ENCODE measurements at regions not wholly inside any gene's neighbourhood (a gene's known extent, or its start where the extent isn't known, plus 50 kb on each side); places are given as distances from the start of the nearest gene placed in this dataset.

- CTCF ChIA-PET (ENCODE audit: partially characterized antibody), result interaction anchor here (0.9 to 3.1 kb wide), 5 partner anchors 8 to 98 kb away, joined by 3 to 14 read pairs (median 5); no protein-coding TSS in a partner anchor
- no peak overlapping the region for H3K4me2 ChIP-seq (ENCODE audit: insufficient read depth in 1 of 2, low read depth in 2 of 2, low read length in 2 of 2)
Measured at GRCh38 chr3:56916716-56917360, 115.1 kb upstream of the ARHGEF3 start.

More at GRCh38 chr3:56916716-56917360, 115.1 kb upstream of the ARHGEF3 start:
- H3K23ac ChIP-seq (ENCODE audit: insufficient read length), result no peak overlapping the region
- H4K5ac ChIP-seq (ENCODE audit: insufficient read length, low read depth, low read length), result no peak overlapping the region
- H2BK12ac ChIP-seq (ENCODE audit: low read depth, low read length), result no peak overlapping the region
- FAIRE-seq (no peak), DNase-seq (ENCODE audit: low read depth in 1 of 2, low spot score in 2 of 2) (no peak)
- H2BK5ac ChIP-seq (ENCODE audit: low read depth, low read length), result no peak overlapping the region
- POLR2A ChIA-PET (ENCODE audit: partially characterized antibody), result interaction anchor here (1.0 kb wide), 1 partner anchor 11 kb away, joined by 4 read pairs; no protein-coding TSS in a partner anchor
- H3K9ac ChIP-seq (replicated peaks in 1 of 4; ENCODE audit: extremely low read depth in 1 of 4, low read depth in 3 of 4, low read length in 3 of 4), result no peak overlapping the region
- no peak overlapping the region for H3K18ac ChIP-seq (ENCODE audit: extremely low read depth, low read length)
- no peaks in the 10 kb centered on the region; a peak in 1 of 7 replicates for H3K27me3 ChIP-seq (replicated peaks in 1 of 4; ENCODE audit: control insufficient read depth in 3 of 4, extremely low read depth in 1 of 4, insufficient read depth in 3 of 4, low read length in 3 of 4)
- H2BK15ac ChIP-seq (ENCODE audit: low read length), result no peak overlapping the region
- H4K91ac ChIP-seq (replicated peaks; ENCODE audit: insufficient read length, low read length), result no peak overlapping the region
- peaks cover 5 to 9% (median 7%) of the 10 kb centered on the region in 4 experiments; a peak in 6 of 7 replicates for H3K4me1 ChIP-seq (replicated peaks in 1 of 4; ENCODE audit: control insufficient read depth in 3 of 4, insufficient read depth in 4 of 4, low read length in 3 of 4)
- H2BK20ac ChIP-seq (ENCODE audit: low read length), result no peak overlapping the region
- no peaks in the 10 kb centered on the region for H3K23me2 ChIP-seq (ENCODE audit: low read depth, low read length)
- no peaks in the 10 kb centered on the region for H3K9me3 ChIP-seq (ENCODE audit: insufficient read depth in 2 of 2, low read depth in 1 of 2, low read length in 1 of 2)
- 81% methylated on average over 4 of the region's 4 CpGs; no CpG with 5 or more reads in 1 of the 2 experiments for WGBS, 2 experiments (ENCODE audit: extremely low coverage in 1 of 2, insufficient coverage in 1 of 2, insufficient read length in 1 of 2, insufficient replicate concordance in 2 of 2, low coverage in 1 of 2, low lambda C conversion rate in 2 of 2, missing lambda C conversion rate in 1 of 2)
- H4K8ac ChIP-seq (ENCODE audit: extremely low read depth, insufficient read depth, low read length), result no peak overlapping the region
- no peaks in the 10 kb centered on the region for H3K79me2 ChIP-seq (ENCODE audit: control insufficient read depth in 1 of 2, insufficient read depth in 2 of 2, low read length in 2 of 2)
- no peak for TF ChIP-seq SUZ12 (IDR thresholded peaks at IDR 0.05; ENCODE audit: low read length)
- TF ChIP-seq TBP (IDR thresholded peaks at IDR 0.05; ENCODE audit: low read depth, low read length), result no peak
- no peak for TF ChIP-seq HDAC2 (IDR thresholded peaks at IDR 0.05; ENCODE audit: borderline replicate concordance in 1 of 2, low read depth in 2 of 2, low read length in 2 of 2)
- TF ChIP-seq POLR2A (IDR thresholded peaks at IDR 0.05; ENCODE audit: control extremely low read depth in 1 of 2, low read depth in 2 of 2, low read length in 2 of 2), result no peak
- no peak for TF ChIP-seq SP1 (IDR thresholded peaks at IDR 0.05; ENCODE audit: low read depth, low read length)
- no peak for TF ChIP-seq FOSL1 (IDR thresholded peaks at IDR 0.05; ENCODE audit: insufficient read depth, low read depth, low read length)
- no peak for TF ChIP-seq MAX (IDR thresholded peaks at IDR 0.05)
- no peak for TF ChIP-seq BCL11A (IDR thresholded peaks at IDR 0.05; ENCODE audit: low read depth in 2 of 2, low read length in 2 of 2)
- TF ChIP-seq KDM5A (IDR thresholded peaks at IDR 0.05; ENCODE audit: low read length), result no peak
- TF ChIP-seq TCF12 (IDR thresholded peaks at IDR 0.05; ENCODE audit: low read depth, low read length), result no peak
- TF ChIP-seq SAP30 (IDR thresholded peaks at IDR 0.05; ENCODE audit: insufficient read depth, insufficient replicate concordance, low read length), result no peak
- H3K4ac ChIP-seq (replicated peaks; ENCODE audit: insufficient read length, low read depth, low read length), result peak overlapping the region; percentile 32
- no peak overlapping the region for H3K56ac ChIP-seq (replicated peaks; ENCODE audit: insufficient read length, low read depth, low read length)
- H3K4me3 ChIP-seq (ENCODE audit: extremely low read depth in 1 of 4, insufficient read depth in 2 of 4, low read depth in 3 of 4, low read length in 4 of 4), result no peak overlapping the region
- H3K36me3 ChIP-seq (ENCODE audit: control insufficient read depth in 2 of 4, insufficient read depth in 4 of 4, low read length in 3 of 4), result no peaks in the 10 kb centered on the region
- no peaks in the 10 kb centered on the region for H3K79me1 ChIP-seq (ENCODE audit: low read depth, low read length)
- no peak overlapping the region for H2BK120ac ChIP-seq (replicated peaks; ENCODE audit: low read depth, low read length)
- no peaks in the 10 kb centered on the region for H4K20me1 ChIP-seq (replicated peaks in 1 of 2; ENCODE audit: control insufficient read depth in 1 of 2, insufficient read depth in 2 of 2, low read length in 2 of 2)
- H2AFZ ChIP-seq (ENCODE audit: low read length), result no peak overlapping the region
- no peak overlapping the region for H2AK5ac ChIP-seq (ENCODE audit: low read depth, low read length)
- H3K14ac ChIP-seq (ENCODE audit: insufficient read length), result no peak overlapping the region
- no peak overlapping the region for H3K27ac ChIP-seq (ENCODE audit: low read depth, low read length)
